Esophagus muscularis mucosa (tissue), 4 donors: ENCODE measurements at regions not wholly inside any gene's neighbourhood (a gene's known extent, or its start where the extent isn't known, plus 50 kb on each side); places are given as distances from the start of the nearest gene placed in this dataset.

ENCODE experiments used
- EP300 ChIP-seq: sonication (generic); formaldehyde crosslinking; IDR thresholded peaks from one replicate; pipeline ENCODE4 v1.6.1; 2017; ENCODE audit warnings: antibody characterized with exemption
- POLR2A ChIP-seq: fragments of 450-650 bp; IDR thresholded peaks from one replicate; pipeline ENCODE4 v1.6.1; 2017; ENCODE audit warnings: antibody characterized with exemption, moderate library complexity, mild to moderate bottlenecking, low read depth
- POLR2AphosphoS5 ChIP-seq, 2 donors: sonication (generic); formaldehyde crosslinking; IDR thresholded peaks; one replicate each; pipeline ENCODE4 v1.6.1; 2017; ENCODE audit warnings: antibody characterized with exemption in 2 of 2
- TF ChIP-seq, protein P1 (sequence below), 3 experiments: fragments of 200-600 bp in 2 of 3; fragments of 450-650 bp in 1 of 3; sonication (generic) in 2 of 3; IDR thresholded peaks; one replicate each; pipeline ENCODE4 v1.5.1; 2017 to 2019; ENCODE audit warnings: antibody characterized with exemption in 3 of 3, mild to moderate bottlenecking in 2 of 3, moderate library complexity in 1 of 3

DNA sequence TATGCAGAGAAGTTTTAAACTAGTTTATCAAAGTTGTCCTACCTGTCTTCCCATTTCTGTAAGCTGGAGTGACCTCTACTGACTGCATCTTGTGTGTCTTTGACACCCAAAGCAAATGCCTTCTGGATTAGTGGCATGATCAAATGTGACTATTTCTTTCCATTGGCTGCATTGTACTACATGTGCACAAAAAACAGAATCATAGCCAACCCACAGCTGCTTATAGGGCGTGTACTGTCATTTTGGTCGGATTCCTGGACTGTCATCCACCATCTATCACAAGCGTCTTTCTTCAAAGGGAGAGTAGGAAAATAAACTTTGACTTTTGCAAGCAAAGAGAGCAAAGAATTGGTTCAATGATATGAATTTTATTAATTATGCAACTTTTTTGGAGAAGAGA, 310.6 kb downstream of the MAP2K6 start:
- TF ChIP-seq POLR2A (no peak), POLR2AphosphoS5 (IDR thresholded peaks at IDR 0.05) (no peak), EP300 (no peak)
- TF ChIP-seq, protein P1, sequence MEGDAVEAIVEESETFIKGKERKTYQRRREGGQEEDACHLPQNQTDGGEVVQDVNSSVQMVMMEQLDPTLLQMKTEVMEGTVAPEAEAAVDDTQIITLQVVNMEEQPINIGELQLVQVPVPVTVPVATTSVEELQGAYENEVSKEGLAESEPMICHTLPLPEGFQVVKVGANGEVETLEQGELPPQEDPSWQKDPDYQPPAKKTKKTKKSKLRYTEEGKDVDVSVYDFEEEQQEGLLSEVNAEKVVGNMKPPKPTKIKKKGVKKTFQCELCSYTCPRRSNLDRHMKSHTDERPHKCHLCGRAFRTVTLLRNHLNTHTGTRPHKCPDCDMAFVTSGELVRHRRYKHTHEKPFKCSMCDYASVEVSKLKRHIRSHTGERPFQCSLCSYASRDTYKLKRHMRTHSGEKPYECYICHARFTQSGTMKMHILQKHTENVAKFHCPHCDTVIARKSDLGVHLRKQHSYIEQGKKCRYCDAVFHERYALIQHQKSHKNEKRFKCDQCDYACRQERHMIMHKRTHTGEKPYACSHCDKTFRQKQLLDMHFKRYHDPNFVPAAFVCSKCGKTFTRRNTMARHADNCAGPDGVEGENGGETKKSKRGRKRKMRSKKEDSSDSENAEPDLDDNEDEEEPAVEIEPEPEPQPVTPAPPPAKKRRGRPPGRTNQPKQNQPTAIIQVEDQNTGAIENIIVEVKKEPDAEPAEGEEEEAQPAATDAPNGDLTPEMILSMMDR (IDR thresholded peaks at IDR 0.05): no peak
